ENCODE measurements at regions not wholly inside any gene's neighbourhood (a gene's known extent, or its start where the extent isn't known, plus 50 kb on each side); places are given as distances from the start of the nearest gene placed in this dataset.

- TF ChIP-seq POLR2A (IDR thresholded peaks at IDR 0.05; ENCODE audit: low read length), result no peak
- no peak for TF ChIP-seq GATA1 (IDR thresholded peaks at IDR 0.05; ENCODE audit: low read depth, low read length)
These were observed 126.8 kb upstream of the THBS2 start for GRCh38 chr6:169380493-169380892.
